DND-41 (cell line): ENCODE measurements at regions not wholly inside any gene's neighbourhood (a gene's known extent, or its start where the extent isn't known, plus 50 kb on each side); places are given as distances from the start of the nearest gene placed in this dataset.

Experiments used
- CTCF ChIP-seq: IDR thresholded peaks from 2 replicates; pipeline ENCODE4 v1.5.1; 2012; ENCODE audit warnings: borderline replicate concordance, low read length, moderate library complexity, mild to moderate bottlenecking; ENCODE audit not compliant: poor library complexity, severe bottlenecking; ENCODE audit errors: extremely low read depth
- EZH2 ChIP-seq: IDR thresholded peaks from 3 replicates; pipeline ENCODE4 v1.6.1; 2012; ENCODE audit warnings: borderline replicate concordance, low read depth, mild to moderate bottlenecking, moderate library complexity, low read length, inconsistent platforms; ENCODE audit not compliant: severe bottlenecking

GRCh38 chr10:47164800-47165128 lies 135.2 kb upstream of the GDF10 start:
- TF ChIP-seq EZH2: no peak
- no peak for TF ChIP-seq CTCF
